ENCODE measurements at regions not wholly inside any gene's neighbourhood (a gene's known extent, or its start where the extent isn't known, plus 50 kb on each side); places are given as distances from the start of the nearest gene placed in this dataset.

DNA sequence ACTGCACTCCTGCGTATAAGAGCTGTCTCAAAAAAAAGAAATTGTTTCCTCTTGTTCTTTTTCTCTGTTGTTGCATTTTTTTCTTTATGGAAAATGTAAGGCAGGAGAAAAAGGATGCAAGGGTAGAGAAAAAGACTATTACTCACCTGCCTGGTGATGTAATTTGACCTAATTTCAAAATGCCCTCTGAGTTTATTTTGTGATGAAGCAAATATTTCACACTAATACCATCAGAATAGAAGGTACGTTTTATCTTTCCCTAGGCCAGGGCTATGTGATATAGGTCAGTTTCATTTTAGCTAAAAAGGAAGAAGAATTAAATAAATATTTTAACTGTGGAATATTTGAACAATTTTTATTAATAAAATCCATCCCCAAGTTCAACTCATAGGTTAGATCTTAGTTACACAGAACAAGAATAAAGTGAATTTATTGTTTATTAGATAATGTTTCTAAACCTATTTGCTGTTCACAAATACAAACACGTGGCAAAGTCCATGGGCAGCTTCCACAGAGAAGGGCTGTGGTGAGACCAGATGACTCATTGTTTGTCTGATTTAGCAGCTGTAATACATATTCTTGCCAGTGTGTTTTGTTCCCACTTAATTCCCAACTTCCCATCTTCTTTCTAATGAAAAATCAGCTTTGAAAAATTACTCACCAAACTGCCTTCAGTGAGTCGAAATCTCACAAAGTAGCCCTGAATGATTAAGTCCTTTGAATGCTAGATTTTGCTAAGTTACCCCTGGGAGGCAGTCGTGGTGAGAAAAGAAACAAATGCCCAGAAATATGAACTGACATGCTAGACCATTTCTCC is 52.8 kb upstream of the CCDC112 start:
- no peak for TF ChIP-seq FOXM1 (IDR thresholded peaks at IDR 0.05; ENCODE audit: borderline replicate concordance, low read depth)
- TF ChIP-seq CREB1 (IDR thresholded peaks at IDR 0.05; ENCODE audit: low read depth), result no peak
- no peak for TF ChIP-seq EGR1 (IDR thresholded peaks at IDR 0.05)
- TF ChIP-seq, protein P1, sequence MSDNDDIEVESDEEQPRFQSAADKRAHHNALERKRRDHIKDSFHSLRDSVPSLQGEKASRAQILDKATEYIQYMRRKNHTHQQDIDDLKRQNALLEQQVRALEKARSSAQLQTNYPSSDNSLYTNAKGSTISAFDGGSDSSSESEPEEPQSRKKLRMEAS (IDR thresholded peaks at IDR 0.05), result no peak
- no peak for TF ChIP-seq TAF1 (IDR thresholded peaks at IDR 0.05; ENCODE audit: low read depth)
- TF ChIP-seq, protein P2, sequence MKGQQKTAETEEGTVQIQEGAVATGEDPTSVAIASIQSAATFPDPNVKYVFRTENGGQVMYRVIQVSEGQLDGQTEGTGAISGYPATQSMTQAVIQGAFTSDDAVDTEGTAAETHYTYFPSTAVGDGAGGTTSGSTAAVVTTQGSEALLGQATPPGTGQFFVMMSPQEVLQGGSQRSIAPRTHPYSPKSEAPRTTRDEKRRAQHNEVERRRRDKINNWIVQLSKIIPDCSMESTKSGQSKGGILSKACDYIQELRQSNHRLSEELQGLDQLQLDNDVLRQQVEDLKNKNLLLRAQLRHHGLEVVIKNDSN (IDR thresholded peaks at IDR 0.05), result no peak
- TF ChIP-seq ZBTB7A (IDR thresholded peaks at IDR 0.05; ENCODE audit: low read depth), result no peak

DNA sequence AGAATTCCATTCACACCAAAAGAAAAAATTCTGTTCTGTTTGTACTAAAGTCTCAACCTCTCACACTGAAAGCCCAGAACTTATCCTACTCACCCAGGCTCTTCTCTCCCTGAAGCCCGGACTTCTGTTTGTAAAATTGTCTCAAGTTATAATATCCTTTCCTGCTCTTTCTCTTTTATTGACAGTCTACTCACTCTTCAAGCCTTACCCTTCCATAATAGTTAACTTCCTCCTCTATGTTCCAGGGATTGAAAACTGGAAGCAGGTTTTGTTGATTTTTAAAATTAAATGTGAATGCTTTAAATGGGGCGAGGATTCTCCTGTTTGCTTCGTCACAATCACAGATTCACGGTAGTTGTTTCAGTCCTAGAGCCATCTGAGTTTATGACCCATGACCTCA is 51.7 kb upstream of the CCDC112 start:
- no peak for TF ChIP-seq TCF12 (IDR thresholded peaks at IDR 0.05; ENCODE audit: low read depth)
- no peak for TF ChIP-seq CEBPB (IDR thresholded peaks at IDR 0.05)
- TF ChIP-seq TEAD4 (IDR thresholded peaks at IDR 0.05), result no peak
- TF ChIP-seq CREB1 (IDR thresholded peaks at IDR 0.05; ENCODE audit: low read depth), result no peak
- TF ChIP-seq, protein P2 (IDR thresholded peaks at IDR 0.05), result no peak
- no peak for TF ChIP-seq NFIC (IDR thresholded peaks at IDR 0.05)
- no peak for TF ChIP-seq ZBTB7A (IDR thresholded peaks at IDR 0.05; ENCODE audit: low read depth)
- TF ChIP-seq EGR1 (IDR thresholded peaks at IDR 0.05), result no peak
- TF ChIP-seq RAD21 (IDR thresholded peaks at IDR 0.05; ENCODE audit: low read depth), result no peak
- TF ChIP-seq, protein P3, sequence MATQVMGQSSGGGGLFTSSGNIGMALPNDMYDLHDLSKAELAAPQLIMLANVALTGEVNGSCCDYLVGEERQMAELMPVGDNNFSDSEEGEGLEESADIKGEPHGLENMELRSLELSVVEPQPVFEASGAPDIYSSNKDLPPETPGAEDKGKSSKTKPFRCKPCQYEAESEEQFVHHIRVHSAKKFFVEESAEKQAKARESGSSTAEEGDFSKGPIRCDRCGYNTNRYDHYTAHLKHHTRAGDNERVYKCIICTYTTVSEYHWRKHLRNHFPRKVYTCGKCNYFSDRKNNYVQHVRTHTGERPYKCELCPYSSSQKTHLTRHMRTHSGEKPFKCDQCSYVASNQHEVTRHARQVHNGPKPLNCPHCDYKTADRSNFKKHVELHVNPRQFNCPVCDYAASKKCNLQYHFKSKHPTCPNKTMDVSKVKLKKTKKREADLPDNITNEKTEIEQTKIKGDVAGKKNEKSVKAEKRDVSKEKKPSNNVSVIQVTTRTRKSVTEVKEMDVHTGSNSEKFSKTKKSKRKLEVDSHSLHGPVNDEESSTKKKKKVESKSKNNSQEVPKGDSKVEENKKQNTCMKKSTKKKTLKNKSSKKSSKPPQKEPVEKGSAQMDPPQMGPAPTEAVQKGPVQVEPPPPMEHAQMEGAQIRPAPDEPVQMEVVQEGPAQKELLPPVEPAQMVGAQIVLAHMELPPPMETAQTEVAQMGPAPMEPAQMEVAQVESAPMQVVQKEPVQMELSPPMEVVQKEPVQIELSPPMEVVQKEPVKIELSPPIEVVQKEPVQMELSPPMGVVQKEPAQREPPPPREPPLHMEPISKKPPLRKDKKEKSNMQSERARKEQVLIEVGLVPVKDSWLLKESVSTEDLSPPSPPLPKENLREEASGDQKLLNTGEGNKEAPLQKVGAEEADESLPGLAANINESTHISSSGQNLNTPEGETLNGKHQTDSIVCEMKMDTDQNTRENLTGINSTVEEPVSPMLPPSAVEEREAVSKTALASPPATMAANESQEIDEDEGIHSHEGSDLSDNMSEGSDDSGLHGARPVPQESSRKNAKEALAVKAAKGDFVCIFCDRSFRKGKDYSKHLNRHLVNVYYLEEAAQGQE (IDR thresholded peaks at IDR 0.05; ENCODE audit: low read depth), result no peak
- TF ChIP-seq EP300 (IDR thresholded peaks at IDR 0.05; ENCODE audit: borderline replicate concordance), result no peak

Data from Ishikawa (cell line).